IMR-90 (cell line): ENCODE measurements at regions not wholly inside any gene's neighbourhood (a gene's known extent, or its start where the extent isn't known, plus 50 kb on each side); places are given as distances from the start of the nearest gene placed in this dataset.

ENCODE experiments used
- ATAC-seq: fragments of 200-7000 bp; cut with Tn5 transposase; 2 replicates; pipeline ENCODE4 v1.9.1; 2020; ENCODE audit warnings: low read depth, mild to moderate bottlenecking, moderate library complexity
- BruUV-seq: library from RNA; stranded (reverse); fragments of 400-500 nt; replicated peaks from 2 replicates; lab custom pipeline; 2021; lab: Mats Ljungman, UMichigan
- CTCF ChIA-PET: fragments of 300-600 bp; formaldehyde crosslinking; extraction: SDS; loops from one replicate; lab custom pipeline; 2021; ENCODE audit warnings: antibody characterized with exemption; lab: Yijun Ruan, JAX
- POLR2A ChIA-PET: fragments of 300-600 bp; sonication (Branson Sonifier 250); formaldehyde crosslinking; loops from one replicate; lab custom pipeline; 2022; ENCODE audit warnings: antibody characterized with exemption; ENCODE audit not compliant: unreplicated experiment; lab: Charles Lee
- DNase-seq: peaks from one replicate; pipeline ENCODE4 v3.0.0; 2013
- H2AFZ ChIP-seq: replicated peaks from 2 replicates; pipeline ENCODE3; 2013; ENCODE audit warnings: low read length, mild to moderate bottlenecking; ENCODE audit not compliant: poor library complexity
- H2AK5ac ChIP-seq: 2 replicates; pipeline ENCODE4 v1.6.1; 2013; ENCODE audit warnings: low read depth, low read length, inconsistent platforms
- H2AK9ac ChIP-seq: replicated peaks from 2 replicates; pipeline ENCODE3; 2013; ENCODE audit warnings: mild to moderate bottlenecking, low read depth, low read length, moderate library complexity; ENCODE audit not compliant: poor library complexity
- H2BK120ac ChIP-seq: 2 replicates; pipeline ENCODE4 v1.6.1; 2013; ENCODE audit warnings: low read depth, low read length, inconsistent platforms
- H2BK15ac ChIP-seq: 3 replicates; pipeline ENCODE4 v1.6.1; 2013; ENCODE audit warnings: low read depth, low read length, inconsistent platforms
- H2BK20ac ChIP-seq: 2 replicates; pipeline ENCODE4 v1.6.1; 2013; ENCODE audit warnings: low read depth, mild to moderate bottlenecking, inconsistent platforms, low read length, moderate library complexity
- H2BK5ac ChIP-seq: 2 replicates; pipeline ENCODE4 v1.6.1; 2013; ENCODE audit warnings: mild to moderate bottlenecking, low read depth, low read length, inconsistent platforms; ENCODE audit not compliant: poor library complexity, severe bottlenecking
- H3K14ac ChIP-seq: replicated peaks from 2 replicates; pipeline ENCODE4 v1.6.1; 2013; ENCODE audit warnings: low read depth, low read length, inconsistent platforms
- H3K18ac ChIP-seq: 2 replicates; pipeline ENCODE4 v1.6.1; 2013; ENCODE audit warnings: low read depth, low read length, control low read depth
- H3K23ac ChIP-seq: 2 replicates; pipeline ENCODE4 v1.6.1; 2013; ENCODE audit warnings: low read depth, low read length, inconsistent platforms
- H3K27ac ChIP-seq: 2 replicates; pipeline ENCODE4 v1.5.1; 2013; ENCODE audit warnings: mild to moderate bottlenecking, control low read depth, low read length; ENCODE audit not compliant: insufficient read depth
- H3K27me3 ChIP-seq: 2 replicates; pipeline ENCODE4 v1.6.1; 2013; ENCODE audit warnings: low read length; ENCODE audit not compliant: control insufficient read depth, insufficient read depth
- H3K36me3 ChIP-seq: 2 replicates; pipeline ENCODE4 v1.6.1; 2013; ENCODE audit warnings: low read length, mixed read lengths; ENCODE audit not compliant: control insufficient read depth, insufficient read depth
- H3K4ac ChIP-seq: 2 replicates; pipeline ENCODE4 v1.6.1; 2013; ENCODE audit warnings: low read depth, low read length, inconsistent platforms
- H3K4me1 ChIP-seq: 2 replicates; pipeline ENCODE4 v1.6.1; 2013; ENCODE audit warnings: low read length, mixed read lengths; ENCODE audit not compliant: control insufficient read depth, insufficient read depth
- H3K4me2 ChIP-seq: 2 replicates; pipeline ENCODE4 v1.6.1; 2013; ENCODE audit warnings: low read depth, mild to moderate bottlenecking, control low read depth, low read length, moderate library complexity
- H3K4me3 ChIP-seq: 2 replicates; pipeline ENCODE4 v1.5.1; 2013; ENCODE audit warnings: low read depth, mild to moderate bottlenecking, control low read depth, low read length, moderate library complexity; ENCODE audit not compliant: insufficient read depth
- H3K56ac ChIP-seq: 2 replicates; pipeline ENCODE4 v1.6.1; 2013; ENCODE audit warnings: low read length, inconsistent platforms; ENCODE audit not compliant: insufficient read depth; ENCODE audit errors: extremely low read depth
- H3K79me1 ChIP-seq, 2 experiments: 2 replicates each; pipeline ENCODE4 v1.6.1; 2013; ENCODE audit warnings: low read length in 2 of 2, inconsistent platforms in 1 of 2, low read depth in 1 of 2
- H3K9ac ChIP-seq: 2 replicates; pipeline ENCODE4 v1.6.1; 2013; ENCODE audit warnings: low read depth, low read length, control low read depth
- H3K9me1 ChIP-seq: 2 replicates; pipeline ENCODE4 v1.6.1; 2013; ENCODE audit warnings: low read length, inconsistent platforms; ENCODE audit not compliant: insufficient read depth
- H3K9me3 ChIP-seq: 2 replicates; pipeline ENCODE4 v1.6.1; 2013; ENCODE audit warnings: low read length; ENCODE audit not compliant: control insufficient read depth, insufficient read depth
- H4K20me1 ChIP-seq: 2 replicates; pipeline ENCODE4 v1.6.1; 2013; ENCODE audit warnings: low read length, inconsistent platforms; ENCODE audit not compliant: insufficient read depth
- H4K5ac ChIP-seq: 2 replicates; pipeline ENCODE4 v1.6.1; 2013; ENCODE audit warnings: mild to moderate bottlenecking, low read depth, low read length, control low read depth
- H4K8ac ChIP-seq, 2 experiments: 2 replicates each; pipeline ENCODE4 v1.6.1; 2013; ENCODE audit warnings: low read depth in 2 of 2, low read length in 2 of 2, control low read depth in 1 of 2, inconsistent platforms in 1 of 2
- H4K91ac ChIP-seq: 2 replicates; pipeline ENCODE4 v1.6.1; 2013; ENCODE audit warnings: low read depth, low read length, inconsistent platforms; ENCODE audit not compliant: insufficient read depth
- BHLHE40 ChIP-seq: fragments of 150-350 bp; IDR thresholded peaks from 2 replicates; pipeline ENCODE4 v1.6.1; 2016; ENCODE audit warnings: mild to moderate bottlenecking, low read depth, low read length
- CEBPB ChIP-seq: IDR thresholded peaks from 2 replicates; pipeline ENCODE4 v1.6.1; 2012; ENCODE audit warnings: low read depth, low read length, improper control_type of control experiment
- CHD1 ChIP-seq: IDR thresholded peaks from 2 replicates; pipeline ENCODE4 v1.6.1; 2012; ENCODE audit warnings: low read depth, low read length, improper control_type of control experiment
- FOS ChIP-seq: fragments of 150-350 bp; IDR thresholded peaks from 2 replicates; pipeline ENCODE4 v1.6.1; 2016; ENCODE audit warnings: low read depth, low read length
- MAFK ChIP-seq: IDR thresholded peaks from 2 replicates; pipeline ENCODE4 v1.6.1; 2012; ENCODE audit warnings: low read depth, low read length, improper control_type of control experiment
- MAZ ChIP-seq: IDR thresholded peaks from 2 replicates; pipeline ENCODE4 v1.6.1; 2012; ENCODE audit warnings: low read depth, mild to moderate bottlenecking, low read length, improper control_type of control experiment, moderate library complexity, borderline replicate concordance
- MXI1 ChIP-seq: IDR thresholded peaks from 2 replicates; pipeline ENCODE4 v1.6.1; 2012; ENCODE audit warnings: low read depth, mild to moderate bottlenecking, low read length, moderate library complexity, borderline replicate concordance
- NFE2L2 ChIP-seq: fragments of 150-350 bp; IDR thresholded peaks from 2 replicates; pipeline ENCODE4 v1.6.1; 2016; ENCODE audit warnings: low read depth, mild to moderate bottlenecking, low read length
- POLR2A ChIP-seq: IDR thresholded peaks from 2 replicates; pipeline ENCODE4 v1.6.1; 2012; ENCODE audit warnings: mild to moderate bottlenecking, low read depth, low read length
- RAD21 ChIP-seq: IDR thresholded peaks from 2 replicates; pipeline ENCODE4 v1.6.1; 2012; ENCODE audit warnings: low read length, improper control_type of control experiment
- RCOR1 ChIP-seq: IDR thresholded peaks from 2 replicates; pipeline ENCODE4 v1.6.1; 2012; ENCODE audit warnings: mild to moderate bottlenecking, low read length, improper control_type of control experiment; ENCODE audit not compliant: insufficient replicate concordance
- RFX5 ChIP-seq: IDR thresholded peaks from 2 replicates; pipeline ENCODE4 v1.8.0; 2012; ENCODE audit warnings: low read depth, mild to moderate bottlenecking, low read length, moderate library complexity
- SMC3 ChIP-seq: fragments of 150-350 bp; IDR thresholded peaks from 2 replicates; pipeline ENCODE4 v1.6.1; 2016; ENCODE audit warnings: low read depth, mild to moderate bottlenecking, antibody characterized with exemption, low read length, moderate library complexity
- WGBS, 2 experiments: methylation state at CpG; one replicate each; pipeline versions ENCODE4 v1.1.5 to v1.1.7; 2013; ENCODE audit warnings: missing lambda C conversion rate in 2 of 2; ENCODE audit not compliant: insufficient read length in 1 of 2; ENCODE audit errors: extremely low coverage in 2 of 2; 5-methylcytosine and 5-hydroxymethylcytosine counted together
- dilution Hi-C: fragments of 300-500 bp; cut with HindIII; formaldehyde crosslinking; loops from one replicate; pipeline ENCODE4 v1.14.3; 2018; ENCODE audit warnings: low sequenced_read_pairs; ENCODE audit not compliant: unreplicated experiment
- in situ Hi-C: fragments of 300-500 bp; cut with MboI; formaldehyde crosslinking; loops from 3 replicates; pipeline ENCODE4 v1.14.3; 2019; ENCODE audit warnings: low sequenced_read_pairs, inconsistent platforms, mixed read lengths
- intact Hi-C: fragments of 100-400 bp; cut with micrococcal nuclease; formaldehyde crosslinking; loops from 2 replicates; pipeline ENCODE4 v1.10.0; 2022
- TF ChIP-seq, protein P1 (sequence below): fragments of 150-350 bp; IDR thresholded peaks from 2 replicates; pipeline ENCODE4 v1.6.1; 2016; ENCODE audit warnings: low read depth, mild to moderate bottlenecking, low read length, moderate library complexity, borderline replicate concordance
- TF ChIP-seq, protein P2 (sequence below): fragments of 150-350 bp; IDR thresholded peaks from 2 replicates; pipeline ENCODE4 v1.6.1; 2017; ENCODE audit warnings: mild to moderate bottlenecking, antibody characterized with exemption, low read length, low read depth
- TF ChIP-seq, protein P3 (sequence below): conservative IDR thresholded peaks from 2 replicates; pipeline ENCODE4 v1.5.1; 2012; ENCODE audit warnings: mild to moderate bottlenecking, low read depth, low read length, improper control_type of control experiment

DNA sequence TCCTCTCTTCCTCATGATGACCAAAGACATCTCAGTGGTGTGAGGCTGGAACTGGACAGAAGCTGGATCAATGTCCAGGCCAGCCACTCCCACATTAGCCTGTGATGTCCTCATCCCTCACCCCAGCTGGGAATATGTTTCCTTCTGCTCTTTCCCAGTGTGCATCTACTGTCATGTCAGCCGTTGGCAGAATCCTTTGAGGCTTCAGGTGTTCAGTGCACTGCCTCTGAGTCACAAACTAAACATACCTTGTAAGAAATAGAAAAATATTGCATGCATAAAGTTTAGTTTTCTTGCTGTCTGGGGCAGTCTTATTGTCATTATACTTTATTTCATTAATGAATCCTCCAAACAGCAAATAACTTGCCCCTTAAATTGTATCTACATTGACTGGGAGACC lies 161.6 kb upstream of the RASGRP1 start:
- dilution Hi-C loops: no loop called here
- intact Hi-C loops: no loop called here
- Histone ChIP-seq H3K18ac (no peak overlapping the region), H3K9me1 (peaks cover 3% of the 10 kb centered on the region), H2BK5ac (no peak overlapping the region), H3K4me1 (peaks cover 7% of the 10 kb centered on the region), H3K56ac (no peak overlapping the region), H3K9me3 (no peaks in the 10 kb centered on the region), H3K27me3 (no peaks in the 10 kb centered on the region), H2BK120ac (no peak overlapping the region), H4K91ac (no peak overlapping the region), H3K27ac (no peak overlapping the region), H3K14ac (0 out of 2 replicates have a peak overlapping the region, but pooled peaks have one; percentile 52), H3K4ac (peak overlapping the region; percentile 39; the same call in 1 of the 2 replicates), H3K9ac (no peak overlapping the region), H2AK5ac (peak overlapping the region; percentile 30; the same call in 1 of the 2 replicates), H4K8ac (no peak overlapping the region), H4K20me1 (no peaks in the 10 kb centered on the region), H2AFZ (no peak overlapping the region), H2BK15ac (no peak overlapping the region), H3K23ac (no peak overlapping the region), H3K4me3 (no peak overlapping the region), H2AK9ac (no peak overlapping the region), H4K5ac (no peak overlapping the region), H3K36me3 (no peaks in the 10 kb centered on the region), H3K4me2 (no peak overlapping the region), H2BK20ac (no peak overlapping the region; the same call in 1 of the 2 replicates), H3K79me1 (no peaks in the 10 kb centered on the region)
- ChIA-PET CTCF (no interaction called here), POLR2A (no interaction called here)
- TF ChIP-seq NFE2L2 (no peak), MXI1 (no peak), SMC3 (no peak), RAD21 (no peak), RCOR1 (no peak), RFX5 (no peak), CEBPB (no peak), CHD1 (no peak), POLR2A (no peak), BHLHE40 (no peak), MAFK (no peak), FOS (no peak), MAZ (no peak)
- TF ChIP-seq, protein P1, sequence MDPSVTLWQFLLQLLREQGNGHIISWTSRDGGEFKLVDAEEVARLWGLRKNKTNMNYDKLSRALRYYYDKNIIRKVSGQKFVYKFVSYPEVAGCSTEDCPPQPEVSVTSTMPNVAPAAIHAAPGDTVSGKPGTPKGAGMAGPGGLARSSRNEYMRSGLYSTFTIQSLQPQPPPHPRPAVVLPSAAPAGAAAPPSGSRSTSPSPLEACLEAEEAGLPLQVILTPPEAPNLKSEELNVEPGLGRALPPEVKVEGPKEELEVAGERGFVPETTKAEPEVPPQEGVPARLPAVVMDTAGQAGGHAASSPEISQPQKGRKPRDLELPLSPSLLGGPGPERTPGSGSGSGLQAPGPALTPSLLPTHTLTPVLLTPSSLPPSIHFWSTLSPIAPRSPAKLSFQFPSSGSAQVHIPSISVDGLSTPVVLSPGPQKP: no peak
- TF ChIP-seq, protein P2, sequence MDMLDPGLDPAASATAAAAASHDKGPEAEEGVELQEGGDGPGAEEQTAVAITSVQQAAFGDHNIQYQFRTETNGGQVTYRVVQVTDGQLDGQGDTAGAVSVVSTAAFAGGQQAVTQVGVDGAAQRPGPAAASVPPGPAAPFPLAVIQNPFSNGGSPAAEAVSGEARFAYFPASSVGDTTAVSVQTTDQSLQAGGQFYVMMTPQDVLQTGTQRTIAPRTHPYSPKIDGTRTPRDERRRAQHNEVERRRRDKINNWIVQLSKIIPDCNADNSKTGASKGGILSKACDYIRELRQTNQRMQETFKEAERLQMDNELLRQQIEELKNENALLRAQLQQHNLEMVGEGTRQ: no peak
- TF ChIP-seq, protein P3, sequence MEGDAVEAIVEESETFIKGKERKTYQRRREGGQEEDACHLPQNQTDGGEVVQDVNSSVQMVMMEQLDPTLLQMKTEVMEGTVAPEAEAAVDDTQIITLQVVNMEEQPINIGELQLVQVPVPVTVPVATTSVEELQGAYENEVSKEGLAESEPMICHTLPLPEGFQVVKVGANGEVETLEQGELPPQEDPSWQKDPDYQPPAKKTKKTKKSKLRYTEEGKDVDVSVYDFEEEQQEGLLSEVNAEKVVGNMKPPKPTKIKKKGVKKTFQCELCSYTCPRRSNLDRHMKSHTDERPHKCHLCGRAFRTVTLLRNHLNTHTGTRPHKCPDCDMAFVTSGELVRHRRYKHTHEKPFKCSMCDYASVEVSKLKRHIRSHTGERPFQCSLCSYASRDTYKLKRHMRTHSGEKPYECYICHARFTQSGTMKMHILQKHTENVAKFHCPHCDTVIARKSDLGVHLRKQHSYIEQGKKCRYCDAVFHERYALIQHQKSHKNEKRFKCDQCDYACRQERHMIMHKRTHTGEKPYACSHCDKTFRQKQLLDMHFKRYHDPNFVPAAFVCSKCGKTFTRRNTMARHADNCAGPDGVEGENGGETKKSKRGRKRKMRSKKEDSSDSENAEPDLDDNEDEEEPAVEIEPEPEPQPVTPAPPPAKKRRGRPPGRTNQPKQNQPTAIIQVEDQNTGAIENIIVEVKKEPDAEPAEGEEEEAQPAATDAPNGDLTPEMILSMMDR: no peak
- in situ Hi-C loops: no loop called here
- DNase-seq (no peak), ATAC-seq (no peak)
- BruUV-seq: no TSS peak
- WGBS, 2 experiments: no CpG with 5 or more reads among the region's 1 CpG
